Lung (tissue), 11 donors: ENCODE measurements at regions not wholly inside any gene's neighbourhood (a gene's known extent, or its start where the extent isn't known, plus 50 kb on each side); places are given as distances from the start of the nearest gene placed in this dataset.

Experiments used
- ATAC-seq: fragments of 200-7000 bp; cut with Tn5 transposase; one replicate; pipeline ENCODE4 v1.9.1; 2020; ENCODE audit warnings: moderate number of reproducible peaks; ENCODE audit not compliant: insufficient read depth, low FRiP score
- DNase-seq, 3 donors: peaks; one replicate each; pipeline ENCODE4 v3.0.0-alpha.2; 2013 to 2017
- H3K27ac ChIP-seq, 2 donors: one replicate each; pipeline ENCODE4 v1.5.1; 2013; ENCODE audit warnings: mild to moderate bottlenecking in 2 of 2, moderate library complexity in 2 of 2, control low read depth in 1 of 2, inconsistent platforms in 1 of 2, low read depth in 1 of 2, low read length in 1 of 2
- H3K27me3 ChIP-seq, 3 donors: one replicate each; pipeline ENCODE4 v1.5.1; 2013; ENCODE audit warnings: low read length in 2 of 3; ENCODE audit not compliant: control insufficient read depth in 3 of 3, insufficient read depth in 3 of 3
- H3K36me3 ChIP-seq, 4 donors: one replicate each; pipeline ENCODE4 v1.5.1; 2013; ENCODE audit warnings: low read length in 4 of 4, mild to moderate bottlenecking in 1 of 4, moderate library complexity in 1 of 4; ENCODE audit not compliant: control insufficient read depth in 4 of 4, insufficient read depth in 4 of 4
- H3K4me1 ChIP-seq, 5 donors: one replicate each; pipeline ENCODE4 v1.5.1; 2013; ENCODE audit warnings: low read length in 5 of 5, mild to moderate bottlenecking in 2 of 5, moderate library complexity in 1 of 5; ENCODE audit not compliant: control insufficient read depth in 5 of 5, insufficient read depth in 5 of 5
- H3K4me3 ChIP-seq: one replicate; pipeline ENCODE4 v1.5.1; 2013; ENCODE audit warnings: mild to moderate bottlenecking, control low read depth, moderate library complexity
- H3K9ac ChIP-seq, 2 donors: one replicate each; pipeline ENCODE4 v1.5.1; 2013; ENCODE audit warnings: low read length in 2 of 2, control low read depth in 1 of 2; ENCODE audit not compliant: insufficient read depth in 1 of 2
- H3K9me3 ChIP-seq, 4 donors: one replicate each; pipeline ENCODE4 v1.5.1; 2013; ENCODE audit warnings: low read length in 3 of 4, mild to moderate bottlenecking in 1 of 4, moderate library complexity in 1 of 4; ENCODE audit not compliant: control insufficient read depth in 4 of 4, insufficient read depth in 3 of 4
- CTCF ChIP-seq: IDR thresholded peaks from 2 replicates; pipeline ENCODE4 v1.5.1; 2012; ENCODE audit warnings: mild to moderate bottlenecking; ENCODE audit errors: control extremely low read depth, extremely low read depth
- WGBS, 2 donors: extraction: QIAGEN DNeasy Blood & Tissue Kit; methylation state at CpG; one replicate each; pipeline ENCODE4 v1.1.7; 2013; 5-methylcytosine and 5-hydroxymethylcytosine counted together
- donor health status: control.
- donor health status: control.
- donor health status: Bipolar disorder and iron deficiency.
- donor health status: healthy.
- donor health status: DM: yes; HTN: yes; CAD: no.

GRCh38 chr1:115233598-115233997 is 104.5 kb downstream of the NGF start:
- Histone ChIP-seq H3K36me3 (no peaks in the 10 kb centered on the region), H3K9ac (no peak overlapping the region), H3K4me1 (peaks cover 0 to 3% (median 0%) of the 10 kb centered on the region in 5 donors), H3K9me3 (peaks cover 0 to 6% (median 0%) of the 10 kb centered on the region in 4 donors), H3K27me3 (no peaks in the 10 kb centered on the region), H3K4me3 (no peak overlapping the region), H3K27ac (no peak overlapping the region)
- no peak for DNase-seq
- TF ChIP-seq CTCF = no peak
- 62 to 67% methylated on average over 5 of the region's 5 CpGs for WGBS, 2 donors
- ATAC-seq = no peak

GRCh38 chr1:115230281-115230680 is 107.8 kb downstream of the NGF start:
- no peak for TF ChIP-seq CTCF
- WGBS, 2 donors = 63 to 66% methylated on average over 3 of the region's 3 CpGs

GRCh38 chr1:115229016-115229415 is 109.0 kb downstream of the NGF start:
- Histone ChIP-seq H3K27ac (no peak overlapping the region), H3K9me3 (peaks cover 0 to 11% (median 0%) of the 10 kb centered on the region in 4 donors), H3K4me1 (peaks cover 0 to 3% (median 0%) of the 10 kb centered on the region in 5 donors), H3K4me3 (no peak overlapping the region), H3K27me3 (no peaks in the 10 kb centered on the region), H3K36me3 (no peaks in the 10 kb centered on the region), H3K9ac (no peak overlapping the region)
- 61 to 71% methylated on average over 1 of the region's 1 CpG for WGBS, 2 donors
- ATAC-seq (no peak), DNase-seq (peak in 2 of 3 donors; percentile 16 to 46)
- no peak for TF ChIP-seq CTCF

More at GRCh38 chr1:115230281-115230680, 107.8 kb downstream of the NGF start:
- ATAC-seq (no peak), DNase-seq (no peak)
- H3K27me3 ChIP-seq = no peaks in the 10 kb centered on the region
- H3K9me3 ChIP-seq = peaks cover 0 to 11% (median 0%) of the 10 kb centered on the region in 4 donors
- no peaks in the 10 kb centered on the region for H3K36me3 ChIP-seq
- peaks cover 0 to 3% (median 0%) of the 10 kb centered on the region in 5 donors for H3K4me1 ChIP-seq
- no peak overlapping the region for H3K27ac ChIP-seq
- H3K9ac ChIP-seq = no peak overlapping the region
- no peak overlapping the region for H3K4me3 ChIP-seq

GRCh38 chr1:115228191-115228590 is 109.9 kb downstream of the NGF start:
- H3K36me3 ChIP-seq = no peaks in the 10 kb centered on the region
- DNase-seq = no peak
- ATAC-seq = no peak
- peaks cover 0 to 8% (median 0%) of the 10 kb centered on the region in 4 donors for H3K9me3 ChIP-seq
- H3K4me3 ChIP-seq = no peak overlapping the region
- no peaks in the 10 kb centered on the region for H3K4me1 ChIP-seq
- no peaks in the 10 kb centered on the region for H3K27me3 ChIP-seq
- H3K27ac ChIP-seq = no peak overlapping the region
- 87 to 89% methylated on average over 4 of the region's 4 CpGs for WGBS, 2 donors
- H3K9ac ChIP-seq = no peak overlapping the region
- no peak for TF ChIP-seq CTCF
